Type B pancreatic cell (in vitro differentiated cells): ENCODE measurements at regions not wholly inside any gene's neighbourhood (a gene's known extent, or its start where the extent isn't known, plus 50 kb on each side); places are given as distances from the start of the nearest gene placed in this dataset.

ENCODE experiments used
- DNase-seq: peaks from one replicate; pipeline ENCODE4 v3.0.0; 2021; ENCODE audit warnings: mixed read lengths; ENCODE audit not compliant: unreplicated experiment; ENCODE audit errors: extremely low spot score
- H3K27ac Mint-ChIP-seq: 2 replicates; pipeline ENCODE4 v1.8.0; 2021; ENCODE audit warnings: mild to moderate bottlenecking, mixed read lengths
- H3K27me3 Mint-ChIP-seq: 2 replicates; pipeline ENCODE4 v1.8.0; 2021; ENCODE audit warnings: mixed read lengths
- H3K36me3 Mint-ChIP-seq: 2 replicates; pipeline ENCODE4 v1.8.0; 2021; ENCODE audit warnings: mixed read lengths
- H3K4me1 Mint-ChIP-seq: one replicate; pipeline ENCODE4 v1.8.0; 2021; ENCODE audit warnings: mixed read lengths; ENCODE audit not compliant: unreplicated experiment
- H3K4me3 Mint-ChIP-seq: 2 replicates; pipeline ENCODE4 v1.8.0; 2021; ENCODE audit warnings: mild to moderate bottlenecking, mixed read lengths
- H3K9me3 Mint-ChIP-seq: 2 replicates; pipeline ENCODE4 v1.8.0; 2021; ENCODE audit warnings: mixed read lengths
- TF ChIP-seq, protein P1 (sequence below): fragments of 200-600 bp; sonication (generic); conservative IDR thresholded peaks from 2 replicates; pipeline ENCODE4 v1.5.0; 2021; ENCODE audit warnings: antibody characterized with exemption, mild to moderate bottlenecking

GRCh38 chr4:115353370-115353769 lies 239.9 kb upstream of the NDST4 start:
- H3K4me3 Mint-ChIP-seq = no peak overlapping the region
- no peaks in the 10 kb centered on the region for H3K36me3 Mint-ChIP-seq
- no peaks in the 10 kb centered on the region for H3K27me3 Mint-ChIP-seq
- peaks cover 17% of the 10 kb centered on the region for H3K9me3 Mint-ChIP-seq
- no peak for DNase-seq
- TF ChIP-seq, protein P1, sequence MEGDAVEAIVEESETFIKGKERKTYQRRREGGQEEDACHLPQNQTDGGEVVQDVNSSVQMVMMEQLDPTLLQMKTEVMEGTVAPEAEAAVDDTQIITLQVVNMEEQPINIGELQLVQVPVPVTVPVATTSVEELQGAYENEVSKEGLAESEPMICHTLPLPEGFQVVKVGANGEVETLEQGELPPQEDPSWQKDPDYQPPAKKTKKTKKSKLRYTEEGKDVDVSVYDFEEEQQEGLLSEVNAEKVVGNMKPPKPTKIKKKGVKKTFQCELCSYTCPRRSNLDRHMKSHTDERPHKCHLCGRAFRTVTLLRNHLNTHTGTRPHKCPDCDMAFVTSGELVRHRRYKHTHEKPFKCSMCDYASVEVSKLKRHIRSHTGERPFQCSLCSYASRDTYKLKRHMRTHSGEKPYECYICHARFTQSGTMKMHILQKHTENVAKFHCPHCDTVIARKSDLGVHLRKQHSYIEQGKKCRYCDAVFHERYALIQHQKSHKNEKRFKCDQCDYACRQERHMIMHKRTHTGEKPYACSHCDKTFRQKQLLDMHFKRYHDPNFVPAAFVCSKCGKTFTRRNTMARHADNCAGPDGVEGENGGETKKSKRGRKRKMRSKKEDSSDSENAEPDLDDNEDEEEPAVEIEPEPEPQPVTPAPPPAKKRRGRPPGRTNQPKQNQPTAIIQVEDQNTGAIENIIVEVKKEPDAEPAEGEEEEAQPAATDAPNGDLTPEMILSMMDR = no peak
- H3K4me1 Mint-ChIP-seq = no peaks in the 10 kb centered on the region
- H3K27ac Mint-ChIP-seq = no peak overlapping the region

- Mint-ChIP-seq H3K4me3 (no peak overlapping the region), H3K27me3 (no peaks in the 10 kb centered on the region), H3K4me1 (no peaks in the 10 kb centered on the region), H3K27ac (no peak overlapping the region), H3K36me3 (no peaks in the 10 kb centered on the region), H3K9me3 (no peaks in the 10 kb centered on the region)
- DNase-seq = no peak
- TF ChIP-seq, protein P1 = no peak
Measured at GRCh38 chr4:115343171-115343570, 229.8 kb upstream of the NDST4 start.

- Mint-ChIP-seq H3K27ac (no peak overlapping the region), H3K4me1 (no peaks in the 10 kb centered on the region), H3K27me3 (no peaks in the 10 kb centered on the region), H3K4me3 (no peak overlapping the region), H3K9me3 (no peaks in the 10 kb centered on the region), H3K36me3 (no peaks in the 10 kb centered on the region)
- DNase-seq = no peak
- TF ChIP-seq, protein P1 = no peak
Measured at GRCh38 chr4:115334736-115335411, 221.5 kb upstream of the NDST4 start.

GRCh38 chr4:115332078-115332477 lies 218.7 kb upstream of the NDST4 start:
- Mint-ChIP-seq H3K27me3 (no peaks in the 10 kb centered on the region), H3K4me3 (no peak overlapping the region), H3K36me3 (no peaks in the 10 kb centered on the region)

DNA sequence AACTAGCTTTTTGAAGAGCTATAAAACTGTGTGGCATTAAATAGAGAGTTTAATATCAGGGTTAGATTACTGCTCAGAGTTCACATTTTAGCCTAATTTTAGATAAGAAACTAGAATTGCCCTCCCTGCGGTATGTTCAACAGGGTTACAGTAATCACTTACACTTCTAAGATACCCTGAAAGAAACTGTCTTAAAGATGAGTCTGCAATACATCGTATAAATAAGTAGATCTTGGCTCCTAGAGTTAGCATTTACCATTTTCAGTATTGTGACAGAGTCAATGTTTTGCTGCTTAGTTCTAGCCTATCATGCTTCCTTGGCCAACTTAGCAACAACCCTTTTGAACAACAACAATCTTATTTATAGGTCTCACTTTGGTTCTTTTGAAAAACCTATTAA lies 217.8 kb upstream of the NDST4 start:
- Mint-ChIP-seq H3K4me3 (no peak overlapping the region), H3K27ac (no peak overlapping the region), H3K27me3 (no peaks in the 10 kb centered on the region), H3K36me3 (no peaks in the 10 kb centered on the region), H3K9me3 (no peaks in the 10 kb centered on the region), H3K4me1 (no peaks in the 10 kb centered on the region)
- no peak for DNase-seq
- TF ChIP-seq, protein P1 = no peak

More at GRCh38 chr4:115332078-115332477, 218.7 kb upstream of the NDST4 start:
- H3K4me1 Mint-ChIP-seq = no peaks in the 10 kb centered on the region
- TF ChIP-seq, protein P1 = no peak
- DNase-seq = no peak
- no peak overlapping the region for H3K27ac Mint-ChIP-seq
- H3K9me3 Mint-ChIP-seq = no peaks in the 10 kb centered on the region

GRCh38 chr4:115325836-115326235 lies 212.4 kb upstream of the NDST4 start:
- TF ChIP-seq, protein P1 = no peak
- Mint-ChIP-seq H3K27me3 (no peaks in the 10 kb centered on the region), H3K27ac (no peak overlapping the region), H3K36me3 (no peaks in the 10 kb centered on the region), H3K4me3 (no peak overlapping the region), H3K4me1 (no peaks in the 10 kb centered on the region), H3K9me3 (no peaks in the 10 kb centered on the region)
- no peak for DNase-seq
